GM19468 (cell line): ENCODE measurements at regions not wholly inside any gene's neighbourhood (a gene's known extent, or its start where the extent isn't known, plus 50 kb on each side); places are given as distances from the start of the nearest gene placed in this dataset.
"Not testable (repeated sequence)": the region's sequence is repeated elsewhere in the genome, so short reads cannot be mapped to it uniquely, and the experiment has no call there.

Experiments
- ATAC-seq: cut with Tn5 transposase; IDR thresholded peaks from one replicate; pipeline ENCODE4 v1.9.1; 2021; ENCODE audit warnings: mild to moderate bottlenecking, moderate library complexity, moderate number of reproducible peaks; ENCODE audit not compliant: unreplicated experiment; ENCODE audit errors: extremely low read depth

GRCh38 chr4:38275331-38276100 lies 315.3 kb downstream of the PTTG2 start:
- no peak for ATAC-seq

- ATAC-seq, result no peak
Measured at GRCh38 chr4:38278255-38278654, 318.1 kb downstream of the PTTG2 start.

- ATAC-seq, result no peak
Measured at GRCh38 chr4:38279077-38279476, 318.9 kb downstream of the PTTG2 start.

GRCh38 chr4:38279650-38280322 lies 319.6 kb downstream of the PTTG2 start:
- ATAC-seq, result no peak

GRCh38 chr4:38280323-38280706 lies 320.1 kb downstream of the PTTG2 start:
- ATAC-seq, result no peak

GRCh38 chr4:38281371-38282071 lies 321.3 kb downstream of the PTTG2 start:
- no peak for ATAC-seq

GRCh38 chr4:38283724-38284123 lies 323.5 kb downstream of the PTTG2 start:
- ATAC-seq, result no peak

GRCh38 chr4:38284294-38285030 lies 324.3 kb downstream of the PTTG2 start:
- ATAC-seq, result no peak

GRCh38 chr4:38287101-38287851 lies 327.1 kb downstream of the PTTG2 start:
- ATAC-seq, result no peak

GRCh38 chr4:38289553-38289952 lies 329.4 kb downstream of the PTTG2 start:
- ATAC-seq, result no peak

- no peak for ATAC-seq
Measured at GRCh38 chr4:38290366-38290765, 330.2 kb downstream of the PTTG2 start.

- ATAC-seq, result no peak
Measured at GRCh38 chr4:38290914-38291313, 330.7 kb downstream of the PTTG2 start.

- no peak for ATAC-seq
Measured at GRCh38 chr4:38292529-38292928, 332.3 kb downstream of the PTTG2 start.

GRCh38 chr4:38294238-38294637 lies 334.0 kb downstream of the PTTG2 start:
- ATAC-seq, result no peak

GRCh38 chr4:38297061-38297460 lies 336.9 kb downstream of the PTTG2 start:
- ATAC-seq, result no peak

GRCh38 chr4:38298868-38299713 lies 338.9 kb downstream of the PTTG2 start:
- ATAC-seq, result no peak

GRCh38 chr4:38302910-38303309 lies 342.7 kb downstream of the PTTG2 start:
- ATAC-seq, result no peak

GRCh38 chr4:38304460-38304859 lies 344.3 kb downstream of the PTTG2 start:
- not testable (repeated sequence) for ATAC-seq

GRCh38 chr4:38306482-38307071 lies 346.4 kb downstream of the PTTG2 start:
- peak; percentile 51 for ATAC-seq
